ENCODE measurements at regions not wholly inside any gene's neighbourhood (a gene's known extent, or its start where the extent isn't known, plus 50 kb on each side); places are given as distances from the start of the nearest gene placed in this dataset.

- H4K20me1 ChIP-seq (ENCODE audit: insufficient read depth, poor library complexity, severe bottlenecking), result no peaks in the 10 kb centered on the region
- H3K79me2 ChIP-seq, result no peaks in the 10 kb centered on the region
- H3K9me3 ChIP-seq (ENCODE audit: low read depth), result no peaks in the 10 kb centered on the region
- H3K36me3 ChIP-seq (replicated peaks; ENCODE audit: insufficient read depth, low read depth), result no peaks in the 10 kb centered on the region
- H2AFZ ChIP-seq, result no peak overlapping the region
- WGBS (ENCODE audit: low lambda C conversion rate, missing lambda C conversion rate), result 87% methylated on average over 10 of the region's 10 CpGs
- H3K9me2 ChIP-seq (replicated peaks; ENCODE audit: insufficient read depth), result no peaks in the 10 kb centered on the region
- H3K4me3 ChIP-seq, result no peak overlapping the region
- H3K4me2 ChIP-seq, result no peak overlapping the region
- peaks cover 11% of the 10 kb centered on the region for H3K4me1 ChIP-seq (ENCODE audit: insufficient read depth)
- no peak for DNase-seq (ENCODE audit: low spot score)
- no peaks in the 10 kb centered on the region for H3K27me3 ChIP-seq
- TF ChIP-seq EZH2phosphoT487 (IDR thresholded peaks at IDR 0.05; ENCODE audit: low read depth, severe bottlenecking, unreplicated experiment) (no peak), CTCF (IDR thresholded peaks at IDR 0.05; ENCODE audit: poor library complexity) (no peak), EZH2 (IDR thresholded peaks at IDR 0.05; ENCODE audit: borderline replicate concordance) (no peak)
- H3K27ac ChIP-seq, result no peak overlapping the region
Measured at GRCh38 chr5:173734716-173735115, 118.3 kb upstream of the BOD1 start.

- H3K4me2 ChIP-seq, result no peak overlapping the region
- no peak overlapping the region for H3K4me3 ChIP-seq
- TF ChIP-seq EZH2phosphoT487 (IDR thresholded peaks at IDR 0.05; ENCODE audit: low read depth, severe bottlenecking, unreplicated experiment) (no peak), EZH2 (IDR thresholded peaks at IDR 0.05; ENCODE audit: borderline replicate concordance) (no peak), CTCF (IDR thresholded peaks at IDR 0.05; ENCODE audit: poor library complexity) (no peak)
- H4K20me1 ChIP-seq (ENCODE audit: insufficient read depth, poor library complexity, severe bottlenecking), result no peaks in the 10 kb centered on the region
- WGBS (ENCODE audit: low lambda C conversion rate, missing lambda C conversion rate), result 53% methylated on average over 11 of the region's 11 CpGs
- no peaks in the 10 kb centered on the region for H3K79me2 ChIP-seq
- H3K36me3 ChIP-seq (replicated peaks; ENCODE audit: insufficient read depth, low read depth), result no peaks in the 10 kb centered on the region
- H3K27ac ChIP-seq, result no peak overlapping the region
- DNase-seq (ENCODE audit: low spot score), result no peak
- H3K4me1 ChIP-seq (ENCODE audit: insufficient read depth), result peaks cover 11% of the 10 kb centered on the region
- no peaks in the 10 kb centered on the region for H3K9me2 ChIP-seq (replicated peaks; ENCODE audit: insufficient read depth)
- no peaks in the 10 kb centered on the region for H3K9me3 ChIP-seq (ENCODE audit: low read depth)
- no peaks in the 10 kb centered on the region for H3K27me3 ChIP-seq
- H2AFZ ChIP-seq, result no peak overlapping the region
Measured at GRCh38 chr5:173735184-173735583, 118.7 kb upstream of the BOD1 start.

GRCh38 chr5:173735691-173736090 is 119.2 kb upstream of the BOD1 start:
- Histone ChIP-seq H3K27me3 (no peaks in the 10 kb centered on the region), H2AFZ (no peak overlapping the region), H3K27ac (no peak overlapping the region), H3K4me1 (ENCODE audit: insufficient read depth) (peaks cover 11% of the 10 kb centered on the region), H3K36me3 (replicated peaks; ENCODE audit: insufficient read depth, low read depth) (no peaks in the 10 kb centered on the region), H3K9me2 (replicated peaks; ENCODE audit: insufficient read depth) (no peaks in the 10 kb centered on the region), H3K9me3 (ENCODE audit: low read depth) (no peaks in the 10 kb centered on the region), H3K4me2 (no peak overlapping the region), H3K4me3 (no peak overlapping the region), H4K20me1 (ENCODE audit: insufficient read depth, poor library complexity, severe bottlenecking) (no peaks in the 10 kb centered on the region), H3K79me2 (no peaks in the 10 kb centered on the region)
- DNase-seq (ENCODE audit: low spot score), result no peak
- TF ChIP-seq EZH2phosphoT487 (IDR thresholded peaks at IDR 0.05; ENCODE audit: low read depth, severe bottlenecking, unreplicated experiment), result no peak
- TF ChIP-seq EZH2 (IDR thresholded peaks at IDR 0.05; ENCODE audit: borderline replicate concordance), result no peak
- TF ChIP-seq CTCF (IDR thresholded peaks at IDR 0.05; ENCODE audit: poor library complexity), result no peak
- WGBS (ENCODE audit: low lambda C conversion rate, missing lambda C conversion rate), result 89% methylated on average over 5 of the region's 5 CpGs

- peak; percentile 71 for DNase-seq (ENCODE audit: low spot score)
- peaks cover 11% of the 10 kb centered on the region for H3K4me1 ChIP-seq (ENCODE audit: insufficient read depth)
- no peaks in the 10 kb centered on the region for H3K36me3 ChIP-seq (replicated peaks; ENCODE audit: insufficient read depth, low read depth)
- H3K79me2 ChIP-seq, result no peaks in the 10 kb centered on the region
- H3K9me3 ChIP-seq (ENCODE audit: low read depth), result no peaks in the 10 kb centered on the region
- 39% methylated on average over 4 of the region's 4 CpGs for WGBS (ENCODE audit: low lambda C conversion rate, missing lambda C conversion rate)
- TF ChIP-seq EZH2 (IDR thresholded peaks at IDR 0.05; ENCODE audit: borderline replicate concordance) (no peak), EZH2phosphoT487 (IDR thresholded peaks at IDR 0.05; ENCODE audit: low read depth, severe bottlenecking, unreplicated experiment) (no peak), CTCF (IDR thresholded peaks at IDR 0.05; ENCODE audit: poor library complexity) (no peak)
- H3K27ac ChIP-seq, result peak overlapping the region; percentile 91
- H2AFZ ChIP-seq, result no peak overlapping the region
- H3K9me2 ChIP-seq (replicated peaks; ENCODE audit: insufficient read depth), result no peaks in the 10 kb centered on the region
- H3K4me2 ChIP-seq, result no peak overlapping the region
- H3K4me3 ChIP-seq, result no peak overlapping the region
- H4K20me1 ChIP-seq (ENCODE audit: insufficient read depth, poor library complexity, severe bottlenecking), result no peaks in the 10 kb centered on the region
- H3K27me3 ChIP-seq, result no peaks in the 10 kb centered on the region
Measured at GRCh38 chr5:173736374-173736773, 119.9 kb upstream of the BOD1 start.

All from hepatocyte (in vitro differentiated cells).